GM18505 (cell line): ENCODE measurements at regions not wholly inside any gene's neighbourhood (a gene's known extent, or its start where the extent isn't known, plus 50 kb on each side); places are given as distances from the start of the nearest gene placed in this dataset.

ENCODE experiments used
- ATAC-seq: cut with Tn5 transposase; IDR thresholded peaks from one replicate; pipeline ENCODE4 v1.9.1; 2021; ENCODE audit not compliant: unreplicated experiment
- POLR2A ChIP-seq: IDR thresholded peaks from 4 replicates; pipeline ENCODE4 v1.6.1; 2011; ENCODE audit warnings: borderline replicate concordance; ENCODE audit not compliant: insufficient read depth, insufficient read length; ENCODE audit errors: extremely low read depth

DNA sequence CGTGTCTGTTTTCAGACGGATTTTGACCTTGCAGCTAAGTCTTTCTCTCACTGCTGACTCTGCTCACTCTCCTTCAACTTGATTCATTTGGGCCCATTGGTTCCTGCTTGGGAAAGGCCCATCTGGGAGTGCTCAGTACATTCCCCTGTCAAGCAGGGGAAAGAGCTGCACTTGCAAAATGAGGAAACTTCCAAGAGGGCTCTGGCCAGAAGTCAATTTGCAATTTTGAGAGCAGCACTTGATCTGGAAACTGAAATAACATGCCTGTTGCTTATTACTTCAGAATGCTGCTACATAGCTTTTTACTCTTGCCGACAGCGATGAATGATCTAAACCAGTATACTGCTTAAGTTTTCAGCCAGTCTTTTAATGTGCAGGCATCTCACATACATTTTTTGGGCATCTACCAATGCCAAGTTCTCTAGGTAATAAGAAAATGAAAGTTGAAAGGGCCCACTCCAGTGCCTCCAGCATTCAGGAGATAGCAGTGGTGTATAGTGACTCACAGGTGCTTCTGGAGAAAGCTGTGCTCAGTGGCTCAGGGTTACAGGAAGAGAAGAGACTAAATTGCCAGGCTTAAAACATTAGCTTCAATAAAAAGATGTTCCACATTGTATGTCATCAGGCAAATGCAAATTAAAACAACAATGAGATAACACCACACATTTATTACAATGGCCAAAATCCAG, 70.1 kb upstream of the RORA start:
- no peak for TF ChIP-seq POLR2A
- ATAC-seq: no peak

DNA sequence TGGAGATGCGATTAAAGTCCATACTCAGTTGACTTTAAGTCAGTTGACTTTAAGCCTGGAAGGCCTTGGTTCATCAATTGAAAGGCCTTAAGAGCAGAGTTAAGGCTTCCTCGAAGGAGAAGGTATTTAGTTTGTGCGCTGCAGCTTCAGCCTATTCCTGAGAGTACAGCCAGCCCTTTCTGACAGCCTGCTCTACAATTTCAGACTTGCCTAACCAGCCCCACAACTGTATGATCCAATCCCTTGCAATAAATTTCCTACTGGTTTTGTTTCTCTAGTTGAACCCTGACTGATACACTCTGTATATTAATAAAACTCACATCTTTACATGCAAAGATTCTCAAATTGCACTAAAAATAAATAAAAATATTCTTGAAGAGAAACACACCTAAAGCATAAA, 66.1 kb upstream of the RORA start:
- no peak for TF ChIP-seq POLR2A

DNA sequence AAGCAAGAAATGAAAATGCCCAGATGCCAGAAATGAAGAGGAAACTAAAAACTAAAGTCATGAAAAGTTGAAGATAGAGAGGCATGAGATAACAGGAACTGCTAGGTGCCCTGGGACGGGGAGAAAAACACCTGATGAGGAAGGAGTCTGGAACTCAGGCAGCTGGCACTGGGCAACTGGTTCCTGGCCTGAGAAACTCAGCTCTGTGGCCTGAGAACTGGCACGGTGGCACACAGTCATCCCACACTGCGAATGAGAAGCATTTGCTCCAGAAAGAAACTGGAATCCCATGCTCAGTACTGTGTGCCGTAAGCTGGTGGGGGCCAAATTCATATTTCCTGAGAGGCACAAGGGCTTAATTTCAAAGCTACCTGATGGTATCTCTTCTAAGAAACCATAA, 53.6 kb upstream of the RORA start:
- no peak for ATAC-seq
- TF ChIP-seq POLR2A: no peak

More for the DNA sequence above, 66.1 kb upstream of the RORA start:
- no peak for ATAC-seq

DNA sequence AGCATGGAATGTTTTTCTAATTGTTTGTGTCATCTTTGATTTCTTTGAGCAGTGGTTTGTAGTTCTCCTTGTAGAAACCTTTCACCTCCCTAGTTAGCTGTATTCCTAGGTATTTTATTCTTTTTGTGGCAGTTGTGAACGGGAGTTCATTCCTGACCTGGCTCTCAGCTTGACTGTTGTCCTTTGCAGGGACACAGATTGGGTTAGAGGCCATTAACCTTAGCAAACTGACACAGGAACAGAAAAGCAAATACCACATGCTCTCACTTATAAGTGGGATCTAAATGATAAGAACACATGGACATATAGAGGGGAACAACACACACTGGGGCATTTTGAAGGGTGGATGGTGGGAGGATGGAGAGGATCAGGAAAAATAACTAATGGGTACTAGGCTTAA, 52.2 kb upstream of the RORA start:
- no peak for TF ChIP-seq POLR2A
- no peak for ATAC-seq
